DMS79 treated with DMSO at 0.1 percent for 48 hours (cell line): ENCODE measurements at regions not wholly inside any gene's neighbourhood (a gene's known extent, or its start where the extent isn't known, plus 50 kb on each side); places are given as distances from the start of the nearest gene placed in this dataset.
"Not testable (repeated sequence)": the region's sequence is repeated elsewhere in the genome, so short reads cannot be mapped to it uniquely, and the experiment has no call there.

Experiments used
- DNase-seq: peaks from one replicate; lab custom pipeline; 2025; lab: John Stamatoyannopoulos, UW

- DNase-seq, result no peak
Observed at GRCh38 chr2:199131876-199132275, 325.9 kb downstream of the SATB2 start.

- DNase-seq, result no peak
Observed at GRCh38 chr2:199131136-199131655, 326.5 kb downstream of the SATB2 start.

GRCh38 chr2:199130501-199130900 is 327.2 kb downstream of the SATB2 start:
- DNase-seq, result no peak

GRCh38 chr2:199128476-199129229 is 329.1 kb downstream of the SATB2 start:
- no peak for DNase-seq

- DNase-seq, result no peak
Observed at GRCh38 chr2:199119796-199120195, 337.9 kb downstream of the SATB2 start.

GRCh38 chr2:199118673-199119112 is 339.0 kb downstream of the SATB2 start:
- DNase-seq, result no peak

GRCh38 chr2:199115169-199115568 is 342.6 kb downstream of the SATB2 start:
- no peak for DNase-seq

GRCh38 chr2:199113111-199113510 is 344.6 kb downstream of the SATB2 start:
- no peak for DNase-seq

- DNase-seq, result no peak
Observed at GRCh38 chr2:199111458-199111857, 346.3 kb downstream of the SATB2 start.

- no peak for DNase-seq
Observed at GRCh38 chr2:199108056-199108455, 349.7 kb downstream of the SATB2 start.

GRCh38 chr2:199105826-199106225 is 351.9 kb downstream of the SATB2 start:
- DNase-seq, result no peak

- DNase-seq, result no peak
Observed at GRCh38 chr2:199101487-199101886, 356.3 kb downstream of the SATB2 start.

GRCh38 chr2:199100326-199101110 is 357.2 kb downstream of the SATB2 start:
- DNase-seq, result no peak

- no peak for DNase-seq
Observed at GRCh38 chr2:199092419-199092818, 365.3 kb downstream of the SATB2 start.

GRCh38 chr2:199085261-199085660 is 372.5 kb downstream of the SATB2 start:
- no peak for DNase-seq

GRCh38 chr2:199070322-199070949 is 387.3 kb downstream of the SATB2 start:
- no peak for DNase-seq

GRCh38 chr2:199064201-199064600 is 393.5 kb downstream of the SATB2 start:
- no peak for DNase-seq

- DNase-seq, result no peak
Observed at GRCh38 chr2:199057936-199058335, 399.8 kb downstream of the SATB2 start.

- no peak for DNase-seq
Observed at GRCh38 chr2:199055336-199055735, 402.4 kb downstream of the SATB2 start.

GRCh38 chr2:199042660-199043379 is 414.9 kb downstream of the SATB2 start:
- no peak for DNase-seq

GRCh38 chr2:199040522-199040921 is 417.2 kb downstream of the SATB2 start:
- DNase-seq, result no peak

GRCh38 chr2:199033761-199034160 is 424.0 kb downstream of the SATB2 start:
- not testable (repeated sequence) for DNase-seq
